Aorta (tissue), 5 donors: ENCODE measurements at regions not wholly inside any gene's neighbourhood (a gene's known extent, or its start where the extent isn't known, plus 50 kb on each side); places are given as distances from the start of the nearest gene placed in this dataset.

Source experiments
- ATAC-seq: fragments of 200-7000 bp; cut with Tn5 transposase; one replicate; pipeline ENCODE4 v1.9.1; 2022; ENCODE audit warnings: moderate library complexity; ENCODE audit not compliant: low FRiP score
- DNase-seq, 2 donors: peaks; one replicate each; pipeline ENCODE4 v3.0.0-alpha.2; 2020
- H3K27ac ChIP-seq, 2 donors: one replicate each; pipeline ENCODE4 v1.5.1; 2013; ENCODE audit warnings: low read length in 2 of 2, mild to moderate bottlenecking in 2 of 2, moderate library complexity in 2 of 2, control low read depth in 1 of 2, inconsistent platforms in 1 of 2, low read depth in 1 of 2
- H3K27me3 ChIP-seq, 2 donors: one replicate each; pipeline ENCODE4 v1.6.1; 2013; ENCODE audit warnings: control low read depth in 1 of 2, low read length in 1 of 2, mild to moderate bottlenecking in 1 of 2, moderate library complexity in 1 of 2; ENCODE audit not compliant: insufficient read depth in 2 of 2, control insufficient read depth in 1 of 2
- H3K36me3 ChIP-seq, 2 donors: one replicate each; pipeline ENCODE4 v1.6.1; 2013; ENCODE audit warnings: control low read depth in 1 of 2, low read length in 1 of 2, mild to moderate bottlenecking in 1 of 2; ENCODE audit not compliant: insufficient read depth in 2 of 2, control insufficient read depth in 1 of 2
- H3K4me1 ChIP-seq, 2 donors: one replicate each; pipeline ENCODE4 v1.6.1; 2013; ENCODE audit warnings: low read length in 2 of 2, control low read depth in 1 of 2, mild to moderate bottlenecking in 1 of 2, moderate library complexity in 1 of 2; ENCODE audit not compliant: insufficient read depth in 2 of 2, control insufficient read depth in 1 of 2
- H3K4me3 ChIP-seq, 2 donors: one replicate each; pipeline ENCODE4 v1.5.1; 2013; ENCODE audit warnings: low read length in 2 of 2, control low read depth in 1 of 2, mild to moderate bottlenecking in 1 of 2
- H3K9me3 ChIP-seq: one replicate; pipeline ENCODE4 v1.6.1; 2013; ENCODE audit warnings: mild to moderate bottlenecking, low read length; ENCODE audit not compliant: control insufficient read depth
- WGBS, 2 donors: extraction: QIAGEN DNeasy Blood & Tissue Kit; methylation state at CpG; one replicate each; pipeline ENCODE4 v1.1.7; 2013; 5-methylcytosine and 5-hydroxymethylcytosine counted together
- intact Hi-C, 2 donors: fragments of 100-400 bp; cut with DNase I; formaldehyde crosslinking; loops; one replicate each; pipeline versions ENCODE4 v1.14.2 to v1.15.0; 2022
- donor health status: healthy with polysubstance abuse.
- donor health status: Bipolar disorder and iron deficiency.
- donor health status: DM: no; HTN: no; CAD: no.
- donor health status: DM: no; HTN: no; CAD: no.
- donor health status: DM: yes; HTN: yes; CAD: no.

- intact Hi-C loops, result no loop called here
- H3K27me3 ChIP-seq, result no peaks in the 10 kb centered on the region
- no peaks in the 10 kb centered on the region for H3K4me1 ChIP-seq
- ATAC-seq (no peak), DNase-seq (no peak)
- H3K9me3 ChIP-seq, result peaks cover 3% of the 10 kb centered on the region
- H3K4me3 ChIP-seq, result no peak overlapping the region
- H3K36me3 ChIP-seq, result no peaks in the 10 kb centered on the region
- H3K27ac ChIP-seq, result no peak overlapping the region
Measured at GRCh38 chr2:188833799-188834198, 140.4 kb upstream of the COL3A1 start.

GRCh38 chr2:188835006-188835405 is 139.2 kb upstream of the COL3A1 start:
- intact Hi-C loops, result no loop called here
- no peak for DNase-seq
- no peaks in the 10 kb centered on the region for H3K4me1 ChIP-seq
- ATAC-seq, result no peak
- peaks cover 4% of the 10 kb centered on the region for H3K9me3 ChIP-seq
- no peaks in the 10 kb centered on the region for H3K27me3 ChIP-seq
- H3K4me3 ChIP-seq, result no peak overlapping the region
- WGBS, 2 donors, result 0 to 36% methylated on average over 1 of the region's 1 CpG
- no peak overlapping the region for H3K27ac ChIP-seq
- no peaks in the 10 kb centered on the region for H3K36me3 ChIP-seq

DNA sequence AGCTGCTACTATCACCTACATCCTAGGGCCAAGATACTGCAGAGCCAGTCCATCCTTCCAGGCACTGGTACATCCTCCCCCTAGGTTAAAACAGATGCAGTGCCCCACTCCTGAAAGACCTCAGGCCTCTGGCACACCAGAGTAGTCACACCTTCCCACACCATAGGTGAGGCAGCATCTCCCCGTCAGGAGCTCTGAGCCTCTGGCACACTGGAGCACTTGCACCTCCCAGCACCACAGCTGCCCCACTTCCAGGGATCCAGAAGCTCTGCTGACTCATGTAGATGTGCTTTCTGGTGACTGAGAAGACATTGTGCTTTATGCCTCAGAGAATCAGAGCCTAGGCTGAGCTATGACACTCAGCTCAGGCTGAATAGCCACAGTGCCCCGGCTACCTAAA is 138.4 kb upstream of the COL3A1 start:
- Histone ChIP-seq H3K9me3 (peaks cover 4% of the 10 kb centered on the region), H3K4me3 (no peak overlapping the region), H3K4me1 (no peaks in the 10 kb centered on the region), H3K36me3 (no peaks in the 10 kb centered on the region), H3K27me3 (no peaks in the 10 kb centered on the region), H3K27ac (no peak overlapping the region)
- WGBS, 2 donors, result 94 to 97% methylated on average over 2 of the region's 2 CpGs
- no peak for ATAC-seq
- intact Hi-C loops, result no loop called here
- no peak for DNase-seq

DNA sequence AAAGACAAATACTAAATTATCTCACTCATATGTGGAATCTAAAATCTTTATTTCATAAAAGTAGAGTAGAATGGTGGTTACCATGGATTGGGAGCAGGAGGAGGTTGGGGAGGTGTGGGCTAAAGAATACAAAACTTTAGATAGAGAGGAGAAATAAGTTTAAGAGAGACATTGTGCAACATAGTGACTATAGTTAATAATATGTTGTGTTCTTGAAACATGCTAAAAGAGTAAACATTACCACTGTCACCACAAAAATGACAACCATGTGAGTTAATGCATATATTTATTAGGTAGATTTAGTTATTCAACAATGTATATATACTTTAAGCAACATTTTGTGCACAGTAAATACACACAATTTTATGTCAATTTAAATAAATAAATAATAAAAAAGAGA is 128.5 kb upstream of the COL3A1 start:
- intact Hi-C loops, result no loop called here
- Histone ChIP-seq H3K4me1 (no peaks in the 10 kb centered on the region), H3K4me3 (no peak overlapping the region), H3K27ac (no peak overlapping the region), H3K9me3 (no peaks in the 10 kb centered on the region), H3K27me3 (no peaks in the 10 kb centered on the region), H3K36me3 (no peaks in the 10 kb centered on the region)
- DNase-seq, result no peak
- ATAC-seq, result no peak

- H3K27me3 ChIP-seq, result no peaks in the 10 kb centered on the region
- no peak overlapping the region for H3K27ac ChIP-seq
- no peak for DNase-seq
- no peaks in the 10 kb centered on the region for H3K36me3 ChIP-seq
- no peak for ATAC-seq
- WGBS, 2 donors, result 0 to 55% methylated on average over 1 of the region's 1 CpG
- H3K4me3 ChIP-seq, result no peak overlapping the region
- no peaks in the 10 kb centered on the region for H3K4me1 ChIP-seq
- intact Hi-C loops, result no loop called here
- no peaks in the 10 kb centered on the region for H3K9me3 ChIP-seq
Measured at GRCh38 chr2:188848887-188849435, 125.2 kb upstream of the COL3A1 start.

DNA sequence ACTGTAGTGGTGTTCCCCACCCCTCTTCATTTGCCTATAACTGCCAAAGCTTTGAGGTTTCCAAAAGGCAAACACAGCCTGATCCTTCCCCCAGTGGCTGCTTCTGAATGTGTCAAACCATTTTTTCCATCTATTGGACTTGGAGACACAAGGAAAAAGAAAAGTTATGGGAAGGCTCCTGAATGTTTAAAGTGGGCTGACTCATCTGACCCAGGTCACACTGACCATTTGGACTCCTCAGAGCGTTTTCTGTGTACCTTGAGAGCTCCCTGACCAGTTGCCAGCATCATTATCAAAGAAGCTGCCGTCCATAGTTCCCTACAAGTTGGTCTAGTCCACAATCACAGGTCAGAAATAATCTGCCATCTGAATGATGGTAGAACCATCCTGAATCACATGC is 123.4 kb upstream of the COL3A1 start:
- Histone ChIP-seq H3K36me3 (no peaks in the 10 kb centered on the region), H3K4me1 (no peaks in the 10 kb centered on the region), H3K27ac (no peak overlapping the region), H3K4me3 (no peak overlapping the region), H3K9me3 (no peaks in the 10 kb centered on the region), H3K27me3 (no peaks in the 10 kb centered on the region)
- 86 to 94% methylated on average over 2 of the region's 2 CpGs for WGBS, 2 donors
- ATAC-seq, result no peak
- DNase-seq, result no peak
- intact Hi-C loops, result no loop called here

- ATAC-seq, result no peak
Measured at GRCh38 chr2:188851311-188851710, 122.9 kb upstream of the COL3A1 start.

DNA sequence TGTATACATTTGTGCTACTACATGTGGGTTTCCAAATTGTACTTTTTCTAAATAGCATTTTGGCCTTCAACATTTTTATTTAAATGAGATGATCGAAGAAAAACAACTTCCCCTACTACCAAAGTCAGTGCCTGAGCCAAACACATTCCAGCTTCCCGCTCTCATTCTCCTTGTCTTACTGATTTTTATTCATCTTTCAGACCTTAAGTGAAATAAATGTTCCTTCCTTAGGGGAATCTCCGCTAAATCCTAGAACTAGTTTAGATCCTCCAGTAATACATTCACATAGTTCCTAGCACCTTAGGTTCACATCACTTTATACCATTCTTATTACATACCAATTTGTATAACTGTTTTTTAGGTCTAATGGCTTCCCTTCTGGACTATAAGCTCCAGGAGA is 122.3 kb upstream of the COL3A1 start:
- ATAC-seq, result no peak
- WGBS, 2 donors, result 84 to 89% methylated on average over 3 of the region's 3 CpGs
- intact Hi-C loops, result no loop called here
- no peak overlapping the region for H3K4me3 ChIP-seq
- H3K27me3 ChIP-seq, result no peaks in the 10 kb centered on the region
- H3K27ac ChIP-seq, result no peak overlapping the region
- no peak for DNase-seq
- H3K9me3 ChIP-seq, result no peaks in the 10 kb centered on the region
- H3K36me3 ChIP-seq, result no peaks in the 10 kb centered on the region
- H3K4me1 ChIP-seq, result no peaks in the 10 kb centered on the region

More at GRCh38 chr2:188851311-188851710, 122.9 kb upstream of the COL3A1 start:
- H3K4me1 ChIP-seq, result no peaks in the 10 kb centered on the region
- WGBS, 2 donors, result 71 to 73% methylated on average over 1 of the region's 1 CpG
- H3K4me3 ChIP-seq, result no peak overlapping the region
- intact Hi-C loops, result no loop called here
- H3K9me3 ChIP-seq, result no peaks in the 10 kb centered on the region
- no peaks in the 10 kb centered on the region for H3K36me3 ChIP-seq
- H3K27me3 ChIP-seq, result no peaks in the 10 kb centered on the region
- DNase-seq, result no peak
- no peak overlapping the region for H3K27ac ChIP-seq

DNA sequence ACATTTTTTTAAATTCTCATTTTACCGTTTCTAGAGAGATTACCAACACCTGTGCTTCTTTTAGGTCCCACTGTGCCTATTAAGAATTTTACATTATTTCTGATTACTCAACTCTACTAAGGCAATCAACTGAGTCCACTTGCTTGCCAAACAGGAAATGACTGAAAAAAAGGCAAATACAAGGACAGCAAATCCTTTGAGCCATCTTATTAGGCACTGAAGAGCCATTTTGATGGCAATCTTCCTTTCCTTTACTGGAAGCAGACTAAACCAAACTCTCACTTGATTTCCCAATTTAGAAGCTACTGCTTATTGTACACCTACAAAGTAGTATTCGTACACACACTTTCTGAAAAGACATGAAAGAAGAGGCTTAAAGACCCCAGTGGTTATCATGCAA is 121.4 kb upstream of the COL3A1 start:
- Histone ChIP-seq H3K4me1 (no peaks in the 10 kb centered on the region), H3K27ac (no peak overlapping the region), H3K27me3 (no peaks in the 10 kb centered on the region), H3K36me3 (no peaks in the 10 kb centered on the region), H3K4me3 (no peak overlapping the region), H3K9me3 (no peaks in the 10 kb centered on the region)
- 89 to 91% methylated on average over 2 of the region's 2 CpGs for WGBS, 2 donors
- no peak for DNase-seq
- intact Hi-C loops, result no loop called here
- ATAC-seq, result no peak
